Mammary epithelial cell (primary cell): ENCODE measurements at regions not wholly inside any gene's neighbourhood (a gene's known extent, or its start where the extent isn't known, plus 50 kb on each side); places are given as distances from the start of the nearest gene placed in this dataset.

Source experiments
- CTCF ChIP-seq, 2 donors: IDR thresholded peaks in 1 of 2; conservative IDR thresholded peaks in 1 of 2; 2 replicates each; pipeline ENCODE4 v1.5.1; 2011 to 2012; ENCODE audit warnings: inconsistent platforms in 2 of 2, low read length in 2 of 2, mild to moderate bottlenecking in 2 of 2, control low read depth in 1 of 2, low read depth in 1 of 2; ENCODE audit not compliant: insufficient read depth in 1 of 2; ENCODE audit errors: extremely low read depth in 1 of 2
- EZH2 ChIP-seq: IDR thresholded peaks from 2 replicates; pipeline ENCODE4 v1.6.1; 2012; ENCODE audit warnings: low read length, inconsistent platforms, borderline replicate concordance

- TF ChIP-seq CTCF (conservative IDR thresholded peaks at IDR 0.05 in 1 of 2, IDR thresholded peaks at IDR 0.05 in 1 of 2; ENCODE audit: extremely low read depth in 1 of 2, insufficient read depth in 1 of 2, low read depth in 1 of 2, low read length in 2 of 2) = no peak
- TF ChIP-seq EZH2 = no peak
Observed at GRCh38 chr1:5720936-5721335, 271.3 kb downstream of the NPHP4 start.
